Osteocyte (in vitro differentiated cells): ENCODE measurements at regions not wholly inside any gene's neighbourhood (a gene's known extent, or its start where the extent isn't known, plus 50 kb on each side); places are given as distances from the start of the nearest gene placed in this dataset.

Source experiments
- DNase-seq: peaks from one replicate; pipeline ENCODE4 v3.0.0; 2021; ENCODE audit warnings: mixed read lengths; ENCODE audit not compliant: unreplicated experiment; ENCODE audit errors: extremely low spot score
- H3K27ac Mint-ChIP-seq: one replicate; pipeline ENCODE4 v1.8.0; 2021; ENCODE audit warnings: mild to moderate bottlenecking, mixed read lengths; ENCODE audit not compliant: unreplicated experiment
- H3K27me3 Mint-ChIP-seq: one replicate; pipeline ENCODE4 v1.8.0; 2021; ENCODE audit warnings: mixed read lengths; ENCODE audit not compliant: unreplicated experiment
- H3K36me3 Mint-ChIP-seq: one replicate; pipeline ENCODE4 v1.8.0; 2021; ENCODE audit warnings: mixed read lengths; ENCODE audit not compliant: unreplicated experiment
- H3K4me1 Mint-ChIP-seq: one replicate; pipeline ENCODE4 v1.8.0; 2021; ENCODE audit warnings: mixed read lengths; ENCODE audit not compliant: unreplicated experiment
- H3K4me3 Mint-ChIP-seq: one replicate; pipeline ENCODE4 v1.8.0; 2021; ENCODE audit warnings: mild to moderate bottlenecking, moderate library complexity, mixed read lengths; ENCODE audit not compliant: unreplicated experiment
- H3K9me3 Mint-ChIP-seq: one replicate; pipeline ENCODE4 v1.8.0; 2021; ENCODE audit warnings: mixed read lengths; ENCODE audit not compliant: unreplicated experiment
- TF ChIP-seq, protein P1 (sequence below): fragments of 200-600 bp; sonication (generic); IDR thresholded peaks from 2 replicates; pipeline ENCODE4 v1.5.0; 2021; ENCODE audit warnings: antibody characterized with exemption, mild to moderate bottlenecking, moderate library complexity

- TF ChIP-seq, protein P1, sequence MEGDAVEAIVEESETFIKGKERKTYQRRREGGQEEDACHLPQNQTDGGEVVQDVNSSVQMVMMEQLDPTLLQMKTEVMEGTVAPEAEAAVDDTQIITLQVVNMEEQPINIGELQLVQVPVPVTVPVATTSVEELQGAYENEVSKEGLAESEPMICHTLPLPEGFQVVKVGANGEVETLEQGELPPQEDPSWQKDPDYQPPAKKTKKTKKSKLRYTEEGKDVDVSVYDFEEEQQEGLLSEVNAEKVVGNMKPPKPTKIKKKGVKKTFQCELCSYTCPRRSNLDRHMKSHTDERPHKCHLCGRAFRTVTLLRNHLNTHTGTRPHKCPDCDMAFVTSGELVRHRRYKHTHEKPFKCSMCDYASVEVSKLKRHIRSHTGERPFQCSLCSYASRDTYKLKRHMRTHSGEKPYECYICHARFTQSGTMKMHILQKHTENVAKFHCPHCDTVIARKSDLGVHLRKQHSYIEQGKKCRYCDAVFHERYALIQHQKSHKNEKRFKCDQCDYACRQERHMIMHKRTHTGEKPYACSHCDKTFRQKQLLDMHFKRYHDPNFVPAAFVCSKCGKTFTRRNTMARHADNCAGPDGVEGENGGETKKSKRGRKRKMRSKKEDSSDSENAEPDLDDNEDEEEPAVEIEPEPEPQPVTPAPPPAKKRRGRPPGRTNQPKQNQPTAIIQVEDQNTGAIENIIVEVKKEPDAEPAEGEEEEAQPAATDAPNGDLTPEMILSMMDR = no peak
- Mint-ChIP-seq H3K9me3 (no peaks in the 10 kb centered on the region), H3K4me3 (no peak overlapping the region), H3K27me3 (peaks cover 31% of the 10 kb centered on the region), H3K4me1 (no peaks in the 10 kb centered on the region), H3K36me3 (no peaks in the 10 kb centered on the region), H3K27ac (no peak overlapping the region)
- no peak for DNase-seq
These were observed 189.7 kb downstream of the KIF20B start for GRCh38 chr10:89891006-89891535.

DNA sequence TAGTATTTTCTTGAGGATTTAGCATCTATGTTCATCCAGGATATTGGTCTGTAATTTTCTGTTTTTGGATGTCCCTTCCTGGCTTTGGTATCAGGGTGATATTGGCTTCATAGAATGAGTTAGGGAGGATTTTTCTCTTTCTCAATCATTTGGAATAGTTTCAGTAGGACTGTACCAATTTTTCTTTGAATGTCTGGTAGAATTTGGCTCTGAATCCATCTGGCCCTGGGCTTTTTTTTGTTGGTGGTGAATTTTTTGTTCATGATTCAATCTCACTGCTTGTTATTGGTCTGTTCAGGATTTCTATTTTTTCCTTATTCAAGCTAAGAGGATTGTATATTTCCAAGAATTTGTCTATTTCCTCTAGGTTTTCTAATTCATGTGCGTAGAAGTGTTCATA lies 192.7 kb downstream of the KIF20B start:
- H3K36me3 Mint-ChIP-seq = no peaks in the 10 kb centered on the region
- DNase-seq = no peak
- TF ChIP-seq, protein P1 = no peak
- H3K4me1 Mint-ChIP-seq = no peaks in the 10 kb centered on the region
- no peak overlapping the region for H3K27ac Mint-ChIP-seq
- H3K4me3 Mint-ChIP-seq = no peak overlapping the region
- H3K27me3 Mint-ChIP-seq = peaks cover 22% of the 10 kb centered on the region
- H3K9me3 Mint-ChIP-seq = no peaks in the 10 kb centered on the region

DNA sequence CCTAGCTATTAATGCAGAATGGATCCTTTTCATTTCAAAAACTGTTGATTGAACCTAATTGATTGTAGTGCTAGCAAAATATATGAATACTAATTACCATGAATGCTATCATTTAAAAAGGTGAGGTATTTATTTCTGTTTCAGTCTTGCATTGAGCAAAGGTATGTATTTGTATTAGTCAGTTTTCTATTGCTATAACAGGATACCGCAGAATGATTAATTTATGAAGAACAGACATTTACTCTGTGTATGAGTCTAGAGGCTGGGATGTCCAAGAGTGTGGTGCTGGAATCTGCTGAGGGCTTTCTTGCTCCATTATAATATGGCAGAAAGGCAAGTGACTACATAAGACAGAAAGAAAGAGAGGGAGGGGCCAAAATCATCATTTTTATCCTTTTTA lies 199.2 kb downstream of the KIF20B start:
- Mint-ChIP-seq H3K36me3 (no peaks in the 10 kb centered on the region), H3K9me3 (no peaks in the 10 kb centered on the region), H3K27me3 (peaks cover 24% of the 10 kb centered on the region), H3K4me3 (no peak overlapping the region), H3K4me1 (no peaks in the 10 kb centered on the region), H3K27ac (no peak overlapping the region)
- DNase-seq = no peak
- TF ChIP-seq, protein P1 = no peak

- no peaks in the 10 kb centered on the region for H3K9me3 Mint-ChIP-seq
- H3K36me3 Mint-ChIP-seq = no peaks in the 10 kb centered on the region
- no peak overlapping the region for H3K27ac Mint-ChIP-seq
- H3K27me3 Mint-ChIP-seq = peaks cover 24% of the 10 kb centered on the region
- no peak for DNase-seq
- no peak overlapping the region for H3K4me3 Mint-ChIP-seq
- TF ChIP-seq, protein P1 = no peak
- H3K4me1 Mint-ChIP-seq = no peaks in the 10 kb centered on the region
These were observed 200.5 kb downstream of the KIF20B start for GRCh38 chr10:89901895-89902294.

- Mint-ChIP-seq H3K4me1 (no peaks in the 10 kb centered on the region), H3K27ac (no peak overlapping the region), H3K27me3 (peaks cover 35% of the 10 kb centered on the region), H3K36me3 (no peaks in the 10 kb centered on the region), H3K4me3 (no peak overlapping the region), H3K9me3 (no peaks in the 10 kb centered on the region)
- TF ChIP-seq, protein P1 = no peak
- no peak for DNase-seq
These were observed 203.4 kb downstream of the KIF20B start for GRCh38 chr10:89904755-89905154.
